ENCODE measurements at regions not wholly inside any gene's neighbourhood (a gene's known extent, or its start where the extent isn't known, plus 50 kb on each side); places are given as distances from the start of the nearest gene placed in this dataset.

DNA sequence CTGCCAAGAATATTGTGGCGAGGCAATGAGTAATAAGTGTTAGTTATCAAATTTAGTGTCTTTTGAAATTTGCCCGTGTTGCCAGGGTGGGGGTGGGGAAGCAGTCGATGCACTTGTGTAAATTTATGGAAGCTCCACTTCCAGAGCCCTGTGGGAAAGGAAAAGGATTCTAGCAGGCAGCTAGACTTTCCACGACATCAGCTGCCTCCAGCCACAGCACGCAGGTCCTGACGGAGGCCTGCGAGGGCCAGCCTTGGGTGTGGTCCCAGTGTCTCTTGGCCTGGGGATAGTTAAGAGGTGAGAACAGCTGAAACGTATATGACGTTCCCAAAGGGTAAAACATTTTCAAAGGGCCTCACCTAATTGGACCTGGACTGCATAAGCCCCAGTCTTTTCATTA lies 433.0 kb downstream of the TSHZ3 start:
- TF ChIP-seq, protein P1, sequence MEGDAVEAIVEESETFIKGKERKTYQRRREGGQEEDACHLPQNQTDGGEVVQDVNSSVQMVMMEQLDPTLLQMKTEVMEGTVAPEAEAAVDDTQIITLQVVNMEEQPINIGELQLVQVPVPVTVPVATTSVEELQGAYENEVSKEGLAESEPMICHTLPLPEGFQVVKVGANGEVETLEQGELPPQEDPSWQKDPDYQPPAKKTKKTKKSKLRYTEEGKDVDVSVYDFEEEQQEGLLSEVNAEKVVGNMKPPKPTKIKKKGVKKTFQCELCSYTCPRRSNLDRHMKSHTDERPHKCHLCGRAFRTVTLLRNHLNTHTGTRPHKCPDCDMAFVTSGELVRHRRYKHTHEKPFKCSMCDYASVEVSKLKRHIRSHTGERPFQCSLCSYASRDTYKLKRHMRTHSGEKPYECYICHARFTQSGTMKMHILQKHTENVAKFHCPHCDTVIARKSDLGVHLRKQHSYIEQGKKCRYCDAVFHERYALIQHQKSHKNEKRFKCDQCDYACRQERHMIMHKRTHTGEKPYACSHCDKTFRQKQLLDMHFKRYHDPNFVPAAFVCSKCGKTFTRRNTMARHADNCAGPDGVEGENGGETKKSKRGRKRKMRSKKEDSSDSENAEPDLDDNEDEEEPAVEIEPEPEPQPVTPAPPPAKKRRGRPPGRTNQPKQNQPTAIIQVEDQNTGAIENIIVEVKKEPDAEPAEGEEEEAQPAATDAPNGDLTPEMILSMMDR (conservative IDR thresholded peaks at IDR 0.05; ENCODE audit: low read depth in 2 of 2) = no peak
- no peak for TF ChIP-seq POLR2AphosphoS5 (IDR thresholded peaks at IDR 0.05; ENCODE audit: low read depth)
